Stimulated activated CD8-positive, alpha-beta memory T cell treated with anti-CD3 and anti-CD28 coated beads, Interleukin-15, amount 100 ng/mL, for 1 hour (primary cell): ENCODE measurements at regions not wholly inside any gene's neighbourhood (a gene's known extent, or its start where the extent isn't known, plus 50 kb on each side); places are given as distances from the start of the nearest gene placed in this dataset.
"Not testable (repeated sequence)": the region's sequence is repeated elsewhere in the genome, so short reads cannot be mapped to it uniquely, and the experiment has no call there.

ENCODE experiments used
- DNase-seq: peaks from one replicate; pipeline ENCODE4 v3.0.0-alpha.2; 2020; ENCODE audit warnings: low read depth

- DNase-seq = no peak
These were observed 273.5 kb upstream of the EDA2R start for GRCh38 chrX:66912417-66912816.

GRCh38 chrX:66902081-66902480, 263.2 kb upstream of the EDA2R start:
- DNase-seq = no peak

GRCh38 chrX:66900886-66901285, 262.0 kb upstream of the EDA2R start:
- no peak for DNase-seq

GRCh38 chrX:66892004-66892403, 253.1 kb upstream of the EDA2R start:
- DNase-seq = no peak

GRCh38 chrX:66889418-66889817, 250.5 kb upstream of the EDA2R start:
- no peak for DNase-seq

GRCh38 chrX:66882101-66882500, 243.2 kb upstream of the EDA2R start:
- no peak for DNase-seq

GRCh38 chrX:66876776-66877175, 237.9 kb upstream of the EDA2R start:
- no peak for DNase-seq

- DNase-seq = no peak
These were observed 233.9 kb upstream of the EDA2R start for GRCh38 chrX:66872771-66873170.

GRCh38 chrX:66863721-66864120, 224.8 kb upstream of the EDA2R start:
- no peak for DNase-seq

GRCh38 chrX:66833426-66833825, 194.5 kb upstream of the EDA2R start:
- DNase-seq = no peak

GRCh38 chrX:66815227-66815626, 176.3 kb upstream of the EDA2R start:
- no peak for DNase-seq

- DNase-seq = not testable (repeated sequence)
These were observed 155.6 kb upstream of the EDA2R start for GRCh38 chrX:66794514-66794913.

- DNase-seq = no peak
These were observed 127.4 kb upstream of the EDA2R start for GRCh38 chrX:66766318-66766717.

- no peak for DNase-seq
These were observed 121.8 kb upstream of the EDA2R start for GRCh38 chrX:66760651-66761050.

GRCh38 chrX:66756717-66757116, 117.8 kb upstream of the EDA2R start:
- no peak for DNase-seq

GRCh38 chrX:66751136-66751782, 112.4 kb upstream of the EDA2R start:
- DNase-seq = no peak

GRCh38 chrX:66744519-66744918, 105.6 kb upstream of the EDA2R start:
- not testable (repeated sequence) for DNase-seq

- DNase-seq = no peak
These were observed 92.5 kb upstream of the EDA2R start for GRCh38 chrX:66731398-66731797.

GRCh38 chrX:66728818-66729271, 90.0 kb upstream of the EDA2R start:
- peak; percentile 10 for DNase-seq

- no peak for DNase-seq
These were observed 79.0 kb upstream of the EDA2R start for GRCh38 chrX:66717926-66718325.

GRCh38 chrX:66698273-66699204, 59.7 kb upstream of the EDA2R start:
- DNase-seq = no peak

GRCh38 chrX:66692512-66692911, 53.6 kb upstream of the EDA2R start:
- DNase-seq = not testable (repeated sequence)
